GOT3 (cell line): ENCODE measurements at regions not wholly inside any gene's neighbourhood (a gene's known extent, or its start where the extent isn't known, plus 50 kb on each side); places are given as distances from the start of the nearest gene placed in this dataset.

Experiments
- DNase-seq: peaks from one replicate; lab custom pipeline; 2025; ENCODE audit warnings: mixed read lengths; lab: John Stamatoyannopoulos, UW

DNA sequence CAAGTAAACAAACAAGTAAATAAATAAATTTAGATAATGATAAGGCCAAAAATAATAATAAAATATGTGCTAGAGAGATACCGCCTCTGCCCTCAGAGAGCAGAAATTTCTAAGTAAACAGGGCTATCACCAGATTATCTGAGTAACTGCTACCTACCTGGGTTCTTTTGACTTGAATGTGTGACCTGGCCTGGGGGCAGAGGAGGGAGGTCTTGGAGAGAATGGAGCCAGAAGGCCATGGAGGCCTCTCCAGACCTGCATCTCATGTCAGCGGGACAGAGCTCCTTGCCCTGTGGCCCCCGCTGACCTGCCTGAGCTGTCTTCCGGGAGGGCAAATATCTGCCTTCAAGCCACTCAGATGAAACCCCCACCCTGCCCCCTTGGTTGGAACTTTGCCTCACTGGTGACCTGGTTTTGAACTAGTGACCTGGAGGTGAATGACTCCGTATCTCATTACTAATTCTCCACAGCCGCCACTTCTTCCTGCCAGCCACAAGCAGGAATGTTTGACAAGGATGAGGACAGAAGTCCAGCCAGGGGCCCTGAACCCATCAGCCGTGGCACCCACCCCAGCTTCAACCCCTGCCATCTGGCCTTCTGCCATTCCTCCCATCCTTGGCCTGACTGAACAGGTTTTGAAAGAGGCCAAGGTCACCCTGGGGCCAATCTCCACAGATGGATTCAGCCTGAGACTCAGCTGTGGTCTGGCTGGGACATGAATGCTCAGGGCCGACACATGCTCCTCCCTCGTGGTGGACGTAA is 86.8 kb upstream of the PARP11 start:
- no peak for DNase-seq

- DNase-seq = no peak
Observed at GRCh38 chr12:3958534-3958933, 85.3 kb upstream of the PARP11 start.

GRCh38 chr12:3951380-3952135 is 78.4 kb upstream of the PARP11 start:
- DNase-seq = no peak

GRCh38 chr12:3950714-3951320 is 77.6 kb upstream of the PARP11 start:
- no peak for DNase-seq

DNA sequence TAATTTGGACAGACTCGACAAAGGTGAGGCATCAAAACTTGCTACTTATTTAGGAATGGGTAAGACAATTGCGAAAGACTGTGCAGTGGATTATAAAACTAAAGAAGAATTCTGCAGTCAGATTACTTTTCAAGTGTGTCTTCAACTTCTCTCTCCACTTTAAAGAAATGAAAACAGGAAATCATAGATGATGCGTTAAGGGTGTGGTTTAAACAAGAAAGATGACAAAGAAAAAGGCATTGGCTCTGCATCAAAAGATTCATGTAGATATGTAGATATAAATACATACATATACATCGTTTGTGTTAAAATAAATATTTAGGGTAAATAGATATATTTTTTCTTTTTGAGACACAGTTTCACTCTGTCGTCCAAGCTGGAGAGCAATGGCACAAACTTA is 74.6 kb upstream of the PARP11 start:
- DNase-seq = no peak

DNA sequence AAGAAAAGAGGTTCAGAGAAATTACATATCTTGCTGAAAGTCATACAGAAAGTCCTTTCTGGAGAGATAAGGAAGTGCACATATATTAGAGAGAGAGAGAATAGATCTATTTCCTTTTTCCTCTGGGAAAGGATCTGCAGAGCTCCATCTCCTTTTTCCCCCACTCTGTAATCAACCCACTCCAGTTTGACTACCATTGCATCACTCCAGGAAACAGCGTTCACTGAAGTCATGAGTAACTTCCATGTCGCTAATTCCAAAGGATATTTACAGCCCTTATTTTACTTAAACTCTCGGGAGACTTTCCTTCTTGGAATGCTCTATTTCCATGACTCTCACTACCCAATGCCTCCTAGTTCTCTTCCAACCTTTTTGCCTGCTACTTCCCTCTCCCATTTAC is 72.5 kb upstream of the PARP11 start:
- no peak for DNase-seq

DNA sequence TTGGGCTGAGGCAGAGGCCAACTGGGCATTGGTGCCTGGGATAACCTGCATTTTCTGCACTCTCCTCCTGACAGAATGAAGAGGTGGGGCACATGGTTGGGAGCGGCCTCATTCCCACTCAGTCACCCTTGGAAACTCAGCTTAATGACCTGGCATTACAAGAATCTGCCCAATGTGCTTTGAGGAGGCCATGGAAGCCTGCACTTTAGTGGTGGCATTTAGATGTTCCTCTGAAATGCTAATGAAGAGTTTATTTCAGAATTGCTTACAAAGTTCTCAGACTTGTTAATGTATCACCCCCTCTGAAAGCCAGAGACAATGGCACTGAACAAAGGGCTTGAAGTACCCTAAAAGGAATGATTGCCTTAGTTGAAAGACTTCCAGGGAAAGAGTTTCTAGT is 71.4 kb upstream of the PARP11 start:
- DNase-seq = no peak

DNA sequence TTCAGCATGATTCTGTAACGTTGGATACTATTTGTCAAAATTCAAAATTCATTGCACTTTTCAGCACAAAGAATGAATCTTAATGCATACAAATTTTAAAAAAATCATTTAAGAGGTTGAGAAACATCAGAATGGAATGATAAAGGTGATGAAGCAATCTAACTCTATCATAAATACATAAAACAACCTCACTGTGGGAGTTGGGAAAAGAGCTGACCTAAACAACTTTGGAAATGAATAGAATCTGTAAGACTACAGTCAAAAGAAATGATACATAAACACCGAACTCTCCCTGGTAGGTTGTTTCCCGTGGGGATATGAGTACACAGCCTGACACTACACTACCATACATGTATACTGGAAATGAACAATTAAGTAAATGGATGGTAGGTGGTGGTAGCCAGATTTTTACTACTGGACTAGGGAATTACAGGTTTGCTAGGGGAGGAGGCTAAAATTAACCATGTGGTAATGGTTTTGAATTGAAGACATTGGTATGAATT is 64.9 kb upstream of the PARP11 start:
- DNase-seq = no peak

- no peak for DNase-seq
Observed at GRCh38 chr12:3935078-3935477, 61.9 kb upstream of the PARP11 start.

DNA sequence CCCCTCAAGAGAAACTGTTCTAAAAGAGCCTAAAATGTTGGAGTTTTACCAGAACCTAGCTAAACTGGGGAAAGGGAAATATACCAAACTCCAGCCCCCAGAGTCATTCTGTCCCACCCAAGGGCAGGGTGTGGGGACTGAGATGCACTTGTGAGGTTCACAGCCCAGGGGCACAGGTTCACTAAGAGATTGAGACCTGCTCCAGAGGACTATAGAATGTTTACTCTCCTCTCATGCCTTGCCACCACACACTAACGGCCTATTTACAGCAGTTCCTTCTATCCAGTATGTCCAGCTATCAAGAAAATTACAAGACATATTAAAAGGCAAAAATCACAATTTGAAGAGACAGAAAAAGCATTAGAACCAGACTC is 60.6 kb upstream of the PARP11 start:
- no peak for DNase-seq

GRCh38 chr12:3933074-3933818 is 60.0 kb upstream of the PARP11 start:
- no peak for DNase-seq

- DNase-seq = no peak
Observed at GRCh38 chr12:3931776-3932175, 58.6 kb upstream of the PARP11 start.

- DNase-seq = no peak
Observed at GRCh38 chr12:3931206-3931605, 58.0 kb upstream of the PARP11 start.

DNA sequence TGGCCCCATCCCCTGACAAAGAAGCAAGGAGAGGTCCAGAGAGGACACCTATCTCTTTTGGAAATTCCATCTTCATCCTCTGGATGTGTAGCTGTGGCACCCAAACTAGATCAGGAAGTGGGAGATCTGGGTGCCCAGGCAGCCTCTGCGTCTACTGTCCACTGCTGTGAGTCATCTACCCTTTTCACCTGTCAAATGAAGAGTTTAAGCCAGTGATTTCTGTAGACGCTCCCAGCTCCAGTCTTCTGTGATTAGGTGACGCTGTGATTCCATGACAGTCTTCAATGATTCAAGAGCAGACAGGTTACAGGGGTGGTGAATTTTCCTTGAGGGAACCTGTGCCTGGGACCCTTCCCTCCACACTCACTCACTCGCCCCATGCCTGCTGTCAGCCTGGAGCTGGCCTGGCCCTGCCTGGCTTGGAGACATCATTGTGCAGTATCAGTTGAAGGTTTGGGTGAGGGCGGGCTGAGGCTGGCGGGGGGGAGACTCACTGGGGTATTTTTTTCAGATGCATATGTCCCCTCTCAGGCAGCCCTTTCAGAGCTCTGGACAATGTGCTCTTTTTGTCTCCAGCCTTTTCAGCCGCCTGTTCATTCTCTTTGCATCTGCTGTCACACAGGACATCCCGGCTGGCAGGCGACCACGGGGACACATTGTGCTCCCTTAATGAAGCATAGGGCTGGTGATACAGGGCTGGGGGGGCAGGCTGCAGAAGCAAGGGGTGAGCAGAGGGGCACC is 56.8 kb upstream of the PARP11 start:
- DNase-seq = no peak

DNA sequence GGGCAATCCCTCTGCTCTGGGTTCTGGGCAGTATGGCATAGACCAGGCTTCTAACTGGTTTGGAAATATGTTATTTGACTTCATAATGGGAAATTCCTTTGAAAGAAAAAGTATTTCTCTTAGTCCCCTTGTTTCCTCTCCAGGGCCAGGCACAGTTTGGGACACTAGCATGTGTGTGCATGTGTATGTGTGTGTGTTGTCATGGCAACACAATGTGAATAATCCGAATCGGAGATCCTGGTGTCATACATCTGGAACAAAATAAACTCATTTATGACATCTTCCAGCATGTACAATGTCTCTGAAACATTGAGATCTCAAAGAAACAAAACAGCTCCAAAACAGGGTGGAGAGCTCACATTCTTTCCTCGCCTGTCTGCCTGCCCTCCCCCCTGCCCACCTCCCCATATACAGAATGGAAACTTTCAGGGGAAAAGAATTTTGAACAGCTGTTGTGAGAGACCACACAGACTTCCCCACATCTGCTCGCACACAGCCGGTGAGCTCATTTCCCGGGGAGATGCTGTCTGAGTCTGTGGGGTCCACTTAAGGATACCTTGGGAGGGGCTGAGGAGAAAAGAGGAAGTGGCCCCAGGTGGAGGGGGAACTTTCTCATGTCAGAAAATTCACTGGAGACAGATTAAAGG is 55.5 kb upstream of the PARP11 start:
- no peak for DNase-seq

DNA sequence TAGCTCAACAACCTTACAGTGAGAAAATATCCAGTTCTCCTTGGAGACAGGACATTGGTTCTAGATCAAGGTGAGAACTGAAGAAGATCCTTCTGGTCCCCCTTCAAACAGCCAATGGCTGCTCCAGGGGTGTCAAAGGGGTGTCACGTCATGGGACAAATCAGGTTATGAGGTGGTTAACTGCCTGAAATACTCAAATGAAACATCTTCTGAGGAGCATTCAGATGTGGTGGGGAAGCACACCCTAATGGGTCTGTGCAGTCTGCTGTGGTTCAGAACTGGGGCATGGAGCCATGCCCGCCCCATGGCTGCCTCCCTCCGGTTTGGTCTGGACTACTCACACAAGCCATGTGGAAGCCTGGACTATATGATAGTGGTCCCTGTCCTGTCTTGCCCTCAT is 52.4 kb upstream of the PARP11 start:
- DNase-seq = no peak

- DNase-seq = no peak
Observed at GRCh38 chr12:3924761-3925160, 51.6 kb upstream of the PARP11 start.

GRCh38 chr12:3923021-3923420 is 49.8 kb upstream of the PARP11 start:
- DNase-seq = no peak
